Kasumi-1 (cell line): ENCODE measurements at regions not wholly inside any gene's neighbourhood (a gene's known extent, or its start where the extent isn't known, plus 50 kb on each side); places are given as distances from the start of the nearest gene placed in this dataset.
"Not testable (repeated sequence)": the region's sequence is repeated elsewhere in the genome, so short reads cannot be mapped to it uniquely, and the experiment has no call there.

ENCODE experiments used
- DNase-seq, 2 experiments: peaks; one replicate each; lab custom pipeline; 2025; lab: John Stamatoyannopoulos, UW

- DNase-seq = not testable (repeated sequence)
Measured at GRCh38 chr7:65145710-65146109, 139.2 kb upstream of the ERV3-1 start.

- DNase-seq = not testable (repeated sequence)
Measured at GRCh38 chr7:65145008-65145407, 138.5 kb upstream of the ERV3-1 start.

GRCh38 chr7:65144557-65144956 is 138.1 kb upstream of the ERV3-1 start:
- DNase-seq = not testable (repeated sequence)

DNA sequence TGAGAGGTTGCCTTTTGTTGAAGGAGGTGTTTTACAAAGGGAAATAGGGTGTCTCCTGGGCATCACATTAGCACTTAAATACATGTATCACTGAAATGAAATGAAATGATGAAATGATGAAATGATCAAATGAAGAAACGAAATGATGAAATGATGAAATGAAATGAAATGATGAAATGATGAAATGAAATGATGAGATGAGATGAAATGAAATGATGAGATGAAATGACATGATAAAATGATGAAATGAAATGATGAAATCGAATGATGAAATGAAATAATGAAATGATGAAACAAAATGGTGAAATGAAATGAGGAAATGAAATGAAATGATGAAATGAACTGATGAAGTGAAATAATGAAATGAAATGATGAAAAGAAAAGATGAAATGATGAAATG is 137.6 kb upstream of the ERV3-1 start:
- not testable (repeated sequence) for DNase-seq

DNA sequence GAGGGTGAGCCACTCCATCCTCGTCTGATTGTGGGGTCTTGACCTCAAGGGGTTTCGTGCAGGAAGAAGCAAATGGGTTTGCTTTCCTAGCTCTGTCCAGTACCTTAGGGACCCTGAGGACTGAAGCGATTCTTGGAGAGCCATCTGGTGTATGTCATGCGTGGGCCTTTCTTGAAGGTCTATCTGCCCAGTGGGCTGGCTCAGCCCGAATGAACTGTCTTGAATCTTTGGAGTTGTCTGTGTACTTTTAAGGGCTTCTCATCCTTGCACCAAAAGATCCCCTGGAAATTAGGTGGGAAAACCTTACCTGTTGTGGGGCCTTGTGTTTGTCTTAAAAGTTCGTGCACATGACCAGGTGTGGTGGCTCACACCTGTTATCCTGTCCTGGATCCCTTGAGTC is 135.4 kb upstream of the ERV3-1 start:
- not testable (repeated sequence) for DNase-seq

GRCh38 chr7:65141405-65141778 is 134.9 kb upstream of the ERV3-1 start:
- not testable (repeated sequence) for DNase-seq

- DNase-seq = not testable (repeated sequence)
Measured at GRCh38 chr7:65140543-65141404, 134.3 kb upstream of the ERV3-1 start.

GRCh38 chr7:65136850-65137249 is 130.4 kb upstream of the ERV3-1 start:
- DNase-seq = not testable (repeated sequence)

- DNase-seq = not testable (repeated sequence)
Measured at GRCh38 chr7:65133087-65133486, 126.6 kb upstream of the ERV3-1 start.

GRCh38 chr7:65132256-65132655 is 125.8 kb upstream of the ERV3-1 start:
- DNase-seq = not testable (repeated sequence)

- not testable (repeated sequence) for DNase-seq
Measured at GRCh38 chr7:65127364-65127763, 120.9 kb upstream of the ERV3-1 start.

DNA sequence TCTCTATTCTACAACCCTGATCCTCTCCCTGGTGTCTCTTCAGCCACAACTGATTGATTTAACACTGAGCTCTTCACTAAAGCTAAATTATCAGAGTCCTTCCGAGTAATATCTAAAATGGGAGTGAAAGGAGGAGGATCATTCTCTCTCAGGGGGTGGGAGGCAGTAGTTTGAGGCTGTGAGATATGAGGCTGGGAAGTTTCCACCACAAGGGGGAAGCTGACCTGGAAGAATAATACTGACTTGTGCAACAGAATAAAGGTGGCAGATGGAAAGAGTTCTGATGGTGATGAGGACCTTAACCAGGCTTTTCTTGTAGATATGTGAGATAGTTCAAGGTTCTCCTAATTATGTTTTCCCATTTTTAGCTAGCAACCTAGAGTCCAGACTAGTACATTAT is 118.1 kb upstream of the ERV3-1 start:
- not testable (repeated sequence) for DNase-seq

DNA sequence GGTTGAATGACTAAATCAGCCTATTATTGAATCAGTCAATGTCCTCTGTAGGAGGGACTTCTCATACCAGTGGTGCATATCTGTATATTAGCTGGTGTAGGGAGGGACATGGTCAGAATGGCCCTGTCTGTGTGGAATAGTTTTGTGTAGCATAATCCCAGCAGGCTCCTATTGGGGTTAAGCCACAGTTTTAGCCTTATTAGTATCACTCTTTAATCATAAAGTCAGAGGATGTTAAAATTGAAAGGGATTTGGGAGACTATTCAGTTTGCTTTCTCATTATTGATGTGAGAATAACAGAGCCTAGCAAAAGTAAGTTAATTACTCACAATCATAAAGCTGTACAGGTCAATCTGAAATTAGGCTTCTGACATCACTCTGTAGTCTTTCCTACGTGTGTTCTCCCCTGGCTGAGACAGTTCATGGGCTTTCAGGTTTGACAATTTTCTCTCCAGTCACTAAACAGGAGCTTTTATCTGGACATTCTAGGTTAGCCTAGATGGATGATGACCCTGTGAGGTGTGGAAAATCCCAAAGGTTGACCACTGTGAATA is 99.2 kb upstream of the ERV3-1 start:
- not testable (repeated sequence) for DNase-seq

- not testable (repeated sequence) for DNase-seq
Measured at GRCh38 chr7:65100499-65100898, 94.0 kb upstream of the ERV3-1 start.

- DNase-seq = not testable (repeated sequence)
Measured at GRCh38 chr7:65081669-65082055, 75.2 kb upstream of the ERV3-1 start.

DNA sequence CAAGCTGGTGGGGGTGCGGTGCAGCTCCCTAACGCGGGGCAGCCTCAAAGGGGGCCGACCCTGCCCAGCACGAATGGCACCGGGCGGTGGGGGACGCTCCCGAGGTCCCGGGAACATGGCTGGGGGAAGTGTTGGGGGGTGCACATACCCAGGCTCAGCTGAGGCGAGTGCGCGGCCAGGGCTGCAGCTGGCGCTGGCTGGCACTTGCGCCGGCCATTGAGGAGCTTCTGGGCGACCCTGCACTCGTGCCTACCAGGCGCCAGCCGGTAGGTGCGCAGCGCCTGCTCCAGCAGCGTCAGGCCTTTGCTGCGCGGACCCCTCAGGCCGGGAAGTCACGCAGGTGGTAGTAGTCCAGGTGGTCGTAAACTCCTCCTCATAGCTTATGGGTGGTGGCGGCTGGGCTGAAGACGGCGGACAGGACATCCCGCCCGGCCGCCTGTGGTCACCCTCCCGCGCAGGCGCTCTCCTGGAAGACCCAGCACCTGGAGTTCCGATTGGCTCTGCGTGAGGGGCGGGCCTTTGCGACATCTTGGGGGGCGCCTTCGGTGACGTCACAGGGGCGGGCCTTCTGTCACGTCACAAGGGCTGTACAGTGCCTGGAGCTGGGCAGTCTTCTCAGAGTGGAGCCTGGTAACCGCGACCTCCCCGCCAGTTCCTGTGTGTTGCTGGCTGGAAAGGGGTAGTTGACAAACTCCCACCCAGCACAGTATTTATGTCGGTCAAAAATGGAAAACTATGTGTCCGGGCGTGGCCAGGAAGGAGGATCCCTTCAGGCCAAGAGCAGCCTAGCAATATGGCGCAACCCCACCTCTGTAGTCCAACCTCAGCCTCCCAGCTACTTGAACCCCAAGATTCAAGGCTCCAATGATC is 74.5 kb upstream of the ERV3-1 start:
- peak; percentile 68 to 70 for DNase-seq

DNA sequence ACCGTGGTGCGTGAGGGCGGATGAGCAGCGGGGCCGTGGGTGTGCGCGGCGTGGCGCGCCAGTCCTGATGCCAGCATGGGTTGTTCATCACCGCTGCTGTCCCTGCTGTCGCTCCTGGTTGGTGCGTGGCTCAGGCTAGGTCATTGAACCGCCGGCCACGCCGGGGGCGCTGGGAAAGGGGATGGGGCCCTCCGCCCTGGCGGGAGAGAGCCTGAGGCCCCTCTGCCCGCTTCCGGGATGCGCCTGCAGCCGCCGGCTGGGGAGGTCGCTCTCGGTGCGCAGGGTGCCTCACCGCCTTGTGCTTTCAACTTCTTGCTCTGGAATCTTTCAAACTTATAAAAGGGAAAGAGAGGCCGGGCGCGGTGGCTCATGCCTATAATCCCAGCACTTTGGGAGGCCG is 68.5 kb upstream of the ERV3-1 start:
- not testable (repeated sequence) for DNase-seq

DNA sequence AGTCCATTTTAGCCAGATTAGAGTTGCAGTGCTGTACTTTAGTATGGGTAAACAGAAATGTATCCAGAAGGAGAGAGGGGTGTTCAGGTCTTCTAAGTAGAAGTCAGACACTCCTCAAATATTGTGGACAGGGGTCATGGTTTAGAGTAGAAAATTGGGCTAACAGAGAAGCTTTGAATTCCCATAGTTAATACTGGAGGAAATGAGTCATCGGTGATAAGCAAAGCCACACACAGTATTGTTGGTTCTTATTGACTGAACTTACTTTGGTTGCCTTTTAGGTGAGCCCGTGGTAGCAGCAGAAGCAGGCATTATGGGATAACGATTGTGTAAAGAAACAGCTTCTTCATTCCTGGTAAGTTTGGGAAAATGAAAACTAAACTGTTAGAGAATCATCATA is 66.7 kb upstream of the ERV3-1 start:
- DNase-seq = not testable (repeated sequence)

GRCh38 chr7:65071854-65072431 is 65.5 kb upstream of the ERV3-1 start:
- DNase-seq = not testable (repeated sequence)

GRCh38 chr7:65069476-65069875 is 63.0 kb upstream of the ERV3-1 start:
- not testable (repeated sequence) for DNase-seq

GRCh38 chr7:65062566-65062965 is 56.1 kb upstream of the ERV3-1 start:
- not testable (repeated sequence) for DNase-seq

DNA sequence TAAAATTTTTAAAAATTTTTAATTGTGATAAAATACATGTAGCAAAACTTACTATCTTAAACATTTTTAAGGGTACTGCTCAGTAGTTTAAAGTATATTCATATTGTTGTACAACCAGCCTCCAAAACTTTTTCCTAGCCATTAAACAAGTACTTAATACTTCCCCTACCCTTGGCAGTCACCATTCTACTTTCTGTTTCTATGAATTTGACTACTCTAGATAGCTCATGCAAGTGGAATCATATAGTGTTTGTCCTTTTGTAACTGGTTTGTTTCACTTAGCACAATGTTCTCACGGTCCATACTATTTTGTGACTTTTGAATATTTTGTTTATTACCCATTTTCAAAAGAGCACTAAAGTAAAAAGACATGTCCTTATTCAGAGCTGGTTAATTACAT is 52.8 kb upstream of the ERV3-1 start:
- DNase-seq = not testable (repeated sequence)
